SK-N-SH treated with all-trans-retinoic acid at 6 μM for 48 hours (cell line): ENCODE measurements at regions not wholly inside any gene's neighbourhood (a gene's known extent, or its start where the extent isn't known, plus 50 kb on each side); places are given as distances from the start of the nearest gene placed in this dataset.

Experiments
- CSDC2 ChIP-seq: fragments of 250-450 bp; sonication (Bioruptor Pico); IDR thresholded peaks from 2 replicates; pipeline ENCODE4 v1.5.0; 2020; ENCODE audit warnings: mild to moderate bottlenecking, moderate library complexity
- ESRRG ChIP-seq: fragments of 250-450 bp; sonication (Bioruptor Pico); IDR thresholded peaks from 2 replicates; pipeline ENCODE4 v1.6.1; 2021; ENCODE audit warnings: mild to moderate bottlenecking
- PPARA ChIP-seq: fragments of 250-450 bp; sonication (Bioruptor Pico); IDR thresholded peaks from 2 replicates; pipeline ENCODE4 v1.5.0; 2020; ENCODE audit warnings: mild to moderate bottlenecking, borderline replicate concordance
- SNAI2 ChIP-seq: fragments of 250-450 bp; sonication (Bioruptor Pico); IDR thresholded peaks from 2 replicates; pipeline ENCODE4 v1.5.0; 2020; ENCODE audit warnings: mild to moderate bottlenecking, moderate library complexity
- TOX ChIP-seq: fragments of 250-450 bp; sonication (Bioruptor Pico); IDR thresholded peaks from 2 replicates; pipeline ENCODE4 v1.8.0; 2021; ENCODE audit warnings: mild to moderate bottlenecking, moderate library complexity, borderline replicate concordance
- ZFP3 ChIP-seq: fragments of 250-450 bp; sonication (Bioruptor Pico); IDR thresholded peaks from 2 replicates; pipeline ENCODE4 v1.5.0; 2020; ENCODE audit warnings: mild to moderate bottlenecking, moderate library complexity
- ZNF8 ChIP-seq: fragments of 450-650 bp; formaldehyde crosslinking; IDR thresholded peaks from 2 replicates; pipeline ENCODE4 v1.5.0; 2020; ENCODE audit warnings: mild to moderate bottlenecking, moderate library complexity
- TF ChIP-seq, protein P1 (sequence below): fragments of 250-450 bp; sonication (Bioruptor Pico); IDR thresholded peaks from 2 replicates; pipeline ENCODE4 v1.8.0; 2020; ENCODE audit warnings: mild to moderate bottlenecking, moderate library complexity, borderline replicate concordance

DNA sequence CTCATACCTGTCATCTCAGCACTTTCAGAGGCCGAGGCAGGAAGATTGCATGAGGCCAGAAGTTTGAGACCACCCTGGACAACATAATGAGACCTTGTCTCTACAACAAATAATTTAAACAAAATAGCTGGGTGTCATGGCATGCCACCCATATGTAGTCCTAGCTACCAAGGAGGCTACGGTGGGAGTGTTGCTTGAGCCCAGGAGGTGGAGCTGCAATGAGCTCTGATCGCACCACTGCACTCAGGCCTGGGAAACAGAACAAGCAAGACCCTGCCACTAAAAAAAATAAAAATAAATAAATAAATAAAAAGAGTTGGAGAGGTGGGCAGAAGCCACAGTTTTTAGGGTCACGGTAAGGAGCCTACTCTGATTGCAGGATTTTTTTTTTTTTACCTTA lies 136.0 kb downstream of the TANC2 start:
- TF ChIP-seq ESRRG (CRISPR knock-in tag) (no peak), PPARA (CRISPR knock-in tag) (no peak), SNAI2 (CRISPR knock-in tag) (no peak), ZFP3 (CRISPR knock-in tag) (no peak), ZNF8 (no peak), CSDC2 (no peak), TOX (CRISPR knock-in tag) (no peak)
- TF ChIP-seq, protein P1, sequence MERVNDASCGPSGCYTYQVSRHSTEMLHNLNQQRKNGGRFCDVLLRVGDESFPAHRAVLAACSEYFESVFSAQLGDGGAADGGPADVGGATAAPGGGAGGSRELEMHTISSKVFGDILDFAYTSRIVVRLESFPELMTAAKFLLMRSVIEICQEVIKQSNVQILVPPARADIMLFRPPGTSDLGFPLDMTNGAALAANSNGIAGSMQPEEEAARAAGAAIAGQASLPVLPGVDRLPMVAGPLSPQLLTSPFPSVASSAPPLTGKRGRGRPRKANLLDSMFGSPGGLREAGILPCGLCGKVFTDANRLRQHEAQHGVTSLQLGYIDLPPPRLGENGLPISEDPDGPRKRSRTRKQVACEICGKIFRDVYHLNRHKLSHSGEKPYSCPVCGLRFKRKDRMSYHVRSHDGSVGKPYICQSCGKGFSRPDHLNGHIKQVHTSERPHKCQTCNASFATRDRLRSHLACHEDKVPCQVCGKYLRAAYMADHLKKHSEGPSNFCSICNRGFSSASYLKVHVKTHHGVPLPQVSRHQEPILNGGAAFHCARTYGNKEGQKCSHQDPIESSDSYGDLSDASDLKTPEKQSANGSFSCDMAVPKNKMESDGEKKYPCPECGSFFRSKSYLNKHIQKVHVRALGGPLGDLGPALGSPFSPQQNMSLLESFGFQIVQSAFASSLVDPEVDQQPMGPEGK, result no peak
